ENCODE measurements at regions not wholly inside any gene's neighbourhood (a gene's known extent, or its start where the extent isn't known, plus 50 kb on each side); places are given as distances from the start of the nearest gene placed in this dataset.

GRCh38 chr5:6159832-6160430 lies 218.4 kb downstream of the MED10 start:
- H3K9ac ChIP-seq (ENCODE audit: low read length in 3 of 3): no peak overlapping the region
- no peak overlapping the region for H3K4me3 ChIP-seq (ENCODE audit: low read length in 3 of 3)
- H3K4me1 ChIP-seq (ENCODE audit: control insufficient read depth in 2 of 3, insufficient read depth in 2 of 3, low read depth in 1 of 3, low read length in 3 of 3): no peaks in the 10 kb centered on the region
- no peaks in the 10 kb centered on the region for H3K27me3 ChIP-seq (ENCODE audit: control insufficient read depth, insufficient read depth, low read length)
- no peaks in the 10 kb centered on the region for H3K9me3 ChIP-seq (ENCODE audit: control insufficient read depth in 2 of 3, insufficient read depth in 1 of 3, low read length in 3 of 3)
- FAIRE-seq (no peak), DNase-seq (no peak)
- H3K27ac ChIP-seq (ENCODE audit: low read depth in 2 of 2, low read length in 2 of 2): no peak overlapping the region
- intact Hi-C loops (cut with DNase I): no loop called here
- no peak for TF ChIP-seq CTCF (IDR thresholded peaks at IDR 0.05; ENCODE audit: borderline replicate concordance, extremely low read depth, insufficient read depth)
- no peaks in the 10 kb centered on the region for H3K36me3 ChIP-seq (ENCODE audit: control insufficient read depth in 2 of 3, insufficient read depth in 3 of 3, low read length in 3 of 3)

GRCh38 chr5:6158974-6159831 lies 219.1 kb downstream of the MED10 start:
- H3K4me3 ChIP-seq (ENCODE audit: low read length in 3 of 3): no peak overlapping the region
- TF ChIP-seq CTCF (IDR thresholded peaks at IDR 0.05; ENCODE audit: borderline replicate concordance, extremely low read depth, insufficient read depth): no peak
- no peak for FAIRE-seq
- no peaks in the 10 kb centered on the region for H3K36me3 ChIP-seq (ENCODE audit: control insufficient read depth in 2 of 3, insufficient read depth in 3 of 3, low read length in 3 of 3)
- no peak overlapping the region for H3K27ac ChIP-seq (ENCODE audit: low read depth in 2 of 2, low read length in 2 of 2)
- H3K4me1 ChIP-seq (ENCODE audit: control insufficient read depth in 2 of 3, insufficient read depth in 2 of 3, low read depth in 1 of 3, low read length in 3 of 3): no peaks in the 10 kb centered on the region
- intact Hi-C loops (cut with DNase I): no loop called here
- DNase-seq: no peak
- no peaks in the 10 kb centered on the region for H3K9me3 ChIP-seq (ENCODE audit: control insufficient read depth in 2 of 3, insufficient read depth in 1 of 3, low read length in 3 of 3)
- no peak overlapping the region for H3K9ac ChIP-seq (ENCODE audit: low read length in 3 of 3)
- no peaks in the 10 kb centered on the region for H3K27me3 ChIP-seq (ENCODE audit: control insufficient read depth, insufficient read depth, low read length)

GRCh38 chr5:6154216-6154615 lies 224.1 kb downstream of the MED10 start:
- no peak overlapping the region for H3K27ac ChIP-seq (ENCODE audit: low read depth in 2 of 2, low read length in 2 of 2)
- no peaks in the 10 kb centered on the region for H3K4me1 ChIP-seq (ENCODE audit: control insufficient read depth in 2 of 3, insufficient read depth in 2 of 3, low read depth in 1 of 3, low read length in 3 of 3)
- H3K36me3 ChIP-seq (ENCODE audit: control insufficient read depth in 2 of 3, insufficient read depth in 3 of 3, low read length in 3 of 3): no peaks in the 10 kb centered on the region
- H3K4me3 ChIP-seq (ENCODE audit: low read length in 3 of 3): no peak overlapping the region
- H3K9ac ChIP-seq (ENCODE audit: low read length in 3 of 3): no peak overlapping the region
- DNase-seq: no peak
- no peaks in the 10 kb centered on the region for H3K9me3 ChIP-seq (ENCODE audit: control insufficient read depth in 2 of 3, insufficient read depth in 1 of 3, low read length in 3 of 3)
- no peak for FAIRE-seq
- H3K27me3 ChIP-seq (ENCODE audit: control insufficient read depth, insufficient read depth, low read length): no peaks in the 10 kb centered on the region
- intact Hi-C loops (cut with DNase I): no loop called here
- no peak for TF ChIP-seq CTCF (IDR thresholded peaks at IDR 0.05; ENCODE audit: borderline replicate concordance, extremely low read depth, insufficient read depth)
